ENCODE measurements at regions not wholly inside any gene's neighbourhood (a gene's known extent, or its start where the extent isn't known, plus 50 kb on each side); places are given as distances from the start of the nearest gene placed in this dataset.

- no peak for DNase-seq (ENCODE audit: low read depth in 2 of 2)
Measured at GRCh38 chr2:120589771-120590608, 145.7 kb upstream of the GLI2 start.

GRCh38 chr2:120590841-120591240 lies 144.8 kb upstream of the GLI2 start:
- no peak for DNase-seq (ENCODE audit: low read depth in 2 of 2)

- DNase-seq (ENCODE audit: low read depth in 2 of 2): no peak
Measured at GRCh38 chr2:120591572-120591971, 144.1 kb upstream of the GLI2 start.

GRCh38 chr2:120592084-120592483 lies 143.6 kb upstream of the GLI2 start:
- DNase-seq (ENCODE audit: low read depth in 2 of 2): no peak

- DNase-seq (ENCODE audit: low read depth in 2 of 2): no peak
Measured at GRCh38 chr2:120593921-120594686, 141.6 kb upstream of the GLI2 start.

GRCh38 chr2:120594856-120595685 lies 140.6 kb upstream of the GLI2 start:
- no peak for DNase-seq (ENCODE audit: low read depth in 2 of 2)

- no peak for DNase-seq (ENCODE audit: low read depth in 2 of 2)
Measured at GRCh38 chr2:120595739-120596138, 139.9 kb upstream of the GLI2 start.

GRCh38 chr2:120596191-120596811 lies 139.4 kb upstream of the GLI2 start:
- DNase-seq (ENCODE audit: low read depth in 2 of 2): no peak

- no peak for DNase-seq (ENCODE audit: low read depth in 2 of 2)
Measured at GRCh38 chr2:120596990-120597594, 138.6 kb upstream of the GLI2 start.

- no peak for DNase-seq (ENCODE audit: low read depth in 2 of 2)
Measured at GRCh38 chr2:120597595-120598193, 138.0 kb upstream of the GLI2 start.

- no peak for DNase-seq (ENCODE audit: low read depth in 2 of 2)
Measured at GRCh38 chr2:120598416-120598815, 137.3 kb upstream of the GLI2 start.

- no peak for DNase-seq (ENCODE audit: low read depth in 2 of 2)
Measured at GRCh38 chr2:120599072-120599471, 136.6 kb upstream of the GLI2 start.

- DNase-seq (ENCODE audit: low read depth in 2 of 2): no peak
Measured at GRCh38 chr2:120599656-120600055, 136.0 kb upstream of the GLI2 start.

GRCh38 chr2:120600335-120600734 lies 135.3 kb upstream of the GLI2 start:
- no peak for DNase-seq (ENCODE audit: low read depth in 2 of 2)

- no peak for DNase-seq (ENCODE audit: low read depth in 2 of 2)
Measured at GRCh38 chr2:120600786-120601185, 134.9 kb upstream of the GLI2 start.

- no peak for DNase-seq (ENCODE audit: low read depth in 2 of 2)
Measured at GRCh38 chr2:120601566-120601965, 134.1 kb upstream of the GLI2 start.

GRCh38 chr2:120602251-120602650 lies 133.4 kb upstream of the GLI2 start:
- no peak for DNase-seq (ENCODE audit: low read depth in 2 of 2)

- DNase-seq (ENCODE audit: low read depth in 2 of 2): no peak
Measured at GRCh38 chr2:120604767-120605166, 130.9 kb upstream of the GLI2 start.

GRCh38 chr2:120605231-120605935 lies 130.3 kb upstream of the GLI2 start:
- DNase-seq (ENCODE audit: low read depth in 2 of 2): no peak

GRCh38 chr2:120606280-120606679 lies 129.4 kb upstream of the GLI2 start:
- no peak for DNase-seq (ENCODE audit: low read depth in 2 of 2)

All from stimulated activated CD8-positive, alpha-beta memory T cell treated with anti-CD3 and anti-CD28 coated beads, Interleukin-2, amount 100 ng/mL, for 48 hours (primary cell).